T-helper 1 cell treated with Interleukin-12 subunit alpha and Interleukin-12 subunit beta and Interleukin-4 antibody, amounts not matched to agents 30 ng/mL and 1 ng/mL, for 36 hours (primary cell): ENCODE measurements at regions not wholly inside any gene's neighbourhood (a gene's known extent, or its start where the extent isn't known, plus 50 kb on each side); places are given as distances from the start of the nearest gene placed in this dataset.

Source experiments
- intact Hi-C: fragments of 100-400 bp; cut with micrococcal nuclease; formaldehyde crosslinking; loops from one replicate; pipeline ENCODE4 v1.15.1; 2024

DNA sequence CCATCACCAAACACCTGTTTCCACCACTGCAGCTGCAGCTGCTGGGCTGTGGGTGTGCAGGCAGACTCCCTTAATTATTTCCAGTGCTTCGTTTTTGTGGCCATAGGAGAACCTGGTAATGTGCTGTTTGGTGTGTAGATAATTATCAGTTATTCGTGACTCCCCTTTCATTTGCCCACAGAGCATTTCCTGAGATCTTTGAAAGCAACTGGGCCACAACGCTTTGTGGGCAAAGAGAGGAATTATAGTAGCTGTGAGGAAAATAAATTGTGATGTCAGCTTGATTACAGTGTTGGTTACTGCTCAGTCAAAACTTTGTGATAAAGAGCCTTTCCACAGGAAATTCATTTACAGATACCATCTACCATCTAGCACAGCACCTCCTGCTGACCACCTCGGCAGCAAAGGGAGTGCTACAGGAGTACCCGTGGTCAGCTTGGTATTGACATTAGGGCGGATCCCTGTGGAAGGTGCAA lies 193.3 kb upstream of the SLCO3A1 start:
- intact Hi-C loops, result no loop called here

DNA sequence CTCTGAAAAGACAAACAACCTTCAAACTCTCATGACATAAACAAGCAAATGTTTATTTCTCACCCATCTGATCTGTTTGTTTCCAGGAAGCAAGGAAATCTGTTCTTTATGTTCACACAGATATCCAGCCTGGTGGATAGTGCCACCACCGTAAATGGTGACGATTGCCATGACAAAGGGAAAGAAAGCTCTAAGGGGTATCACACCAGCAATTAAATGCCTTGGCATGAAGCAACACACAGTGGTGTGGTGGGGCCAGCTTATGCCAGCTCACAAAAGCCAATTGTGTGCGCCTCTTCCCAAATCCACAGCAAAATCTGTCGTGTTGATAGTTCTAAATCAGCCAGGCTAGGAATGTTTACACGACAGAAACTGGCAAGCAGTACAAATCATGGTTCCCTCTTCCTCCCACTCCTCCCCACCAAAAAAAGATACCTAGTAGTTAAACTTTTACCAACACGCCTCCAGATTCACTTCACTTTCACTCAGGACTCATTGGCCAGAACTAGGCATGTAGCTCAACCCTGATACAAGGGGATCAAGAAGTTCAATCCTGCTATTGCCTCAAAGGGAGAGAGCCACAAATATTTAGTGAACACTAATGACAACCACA lies 189.2 kb upstream of the SLCO3A1 start:
- intact Hi-C loops, result no loop called here

DNA sequence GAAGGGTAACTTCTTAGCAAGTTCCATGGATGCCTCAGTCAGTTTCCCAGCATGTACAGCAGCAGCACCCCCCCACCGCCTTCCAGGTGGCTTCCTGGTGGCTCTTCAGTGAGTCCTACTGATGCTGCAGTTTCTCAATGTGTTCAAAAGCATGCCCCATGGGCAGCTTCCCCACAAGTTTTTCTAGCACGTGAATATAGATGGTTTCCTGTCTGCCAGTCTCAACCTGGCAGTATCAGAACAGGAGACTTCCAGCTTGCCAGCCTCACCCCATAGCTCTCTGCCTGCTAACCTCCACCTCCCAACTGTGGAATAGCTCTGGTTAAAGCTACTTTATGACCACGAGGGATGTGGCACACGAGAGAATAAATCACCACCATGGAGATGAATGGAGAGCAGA lies 188.3 kb upstream of the SLCO3A1 start:
- intact Hi-C loops, result no loop called here

DNA sequence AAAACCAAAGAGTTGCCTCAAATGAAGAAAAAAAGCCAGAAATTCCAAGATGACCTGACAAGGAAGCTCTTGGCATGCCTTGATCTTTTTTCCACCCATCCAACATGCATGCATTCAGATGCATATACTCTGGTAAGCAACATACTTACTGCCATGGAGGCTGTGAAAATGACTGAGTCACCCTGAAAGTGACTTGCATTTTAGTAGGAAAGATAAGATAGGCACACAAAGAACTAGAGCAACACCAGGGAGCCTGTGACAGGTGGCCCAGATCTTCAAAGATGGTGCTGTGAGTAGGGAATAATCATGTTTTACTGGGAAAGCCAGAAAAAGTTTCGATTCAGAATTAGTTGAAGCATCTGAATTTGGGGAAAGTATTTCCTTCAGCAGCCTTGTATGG lies 185.1 kb upstream of the SLCO3A1 start:
- intact Hi-C loops, result no loop called here

DNA sequence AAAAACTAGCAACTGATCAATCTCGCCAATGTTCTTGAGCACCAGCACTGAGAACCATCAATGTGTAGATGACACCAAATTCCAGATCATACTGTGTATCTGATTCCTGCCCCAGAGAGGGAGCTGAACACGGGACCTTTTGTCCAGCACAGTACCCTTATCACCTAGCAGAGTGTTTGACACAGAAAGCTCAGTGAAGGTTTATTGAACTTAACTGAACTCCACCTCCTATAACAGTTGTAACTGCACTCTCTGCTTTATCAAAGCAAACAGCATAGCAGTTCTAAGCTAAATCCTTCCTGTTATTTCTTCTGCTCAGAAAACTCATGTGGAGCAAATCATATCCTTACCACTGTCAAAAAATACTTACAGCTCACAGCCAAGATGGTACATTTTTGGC lies 183.4 kb upstream of the SLCO3A1 start:
- intact Hi-C loops, result no loop called here

DNA sequence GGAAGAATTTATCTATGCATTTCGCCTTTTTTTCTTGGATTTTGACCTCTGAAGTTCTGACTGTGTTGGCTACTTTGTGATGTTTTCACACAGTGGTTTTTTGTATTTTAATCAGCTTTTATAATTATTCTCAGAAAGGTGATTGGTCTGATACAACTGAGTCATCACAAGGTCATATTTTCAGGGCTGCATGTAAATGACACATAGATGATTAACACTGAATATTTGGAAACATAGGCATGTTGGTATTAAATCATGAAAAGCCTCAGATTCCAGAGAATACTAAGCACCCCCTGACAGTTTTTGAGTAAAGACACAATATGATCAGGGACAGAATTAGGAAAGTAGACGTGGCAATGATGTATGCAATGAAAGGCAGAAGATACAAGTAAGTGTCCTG lies 175.5 kb upstream of the SLCO3A1 start:
- intact Hi-C loops, result no loop called here

DNA sequence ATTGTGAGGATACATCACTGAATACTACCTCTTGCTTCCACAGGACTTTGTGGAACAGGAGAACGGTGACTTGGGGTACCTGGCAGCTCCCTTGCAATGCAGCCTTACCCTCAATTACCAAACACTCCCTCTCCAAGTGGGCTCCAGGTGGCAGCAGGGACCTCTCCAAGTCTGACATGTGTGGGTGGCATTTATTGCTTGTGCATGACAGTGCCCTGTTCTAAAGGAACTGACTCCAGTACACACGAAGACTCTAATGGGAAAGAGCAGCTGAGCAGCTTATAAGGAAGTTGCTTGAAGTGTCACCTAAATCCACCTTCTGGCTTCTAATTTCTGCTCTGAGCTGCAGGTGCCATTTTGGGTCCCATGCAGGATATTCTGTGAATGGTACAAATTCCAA lies 174.1 kb upstream of the SLCO3A1 start:
- intact Hi-C loops, result no loop called here

DNA sequence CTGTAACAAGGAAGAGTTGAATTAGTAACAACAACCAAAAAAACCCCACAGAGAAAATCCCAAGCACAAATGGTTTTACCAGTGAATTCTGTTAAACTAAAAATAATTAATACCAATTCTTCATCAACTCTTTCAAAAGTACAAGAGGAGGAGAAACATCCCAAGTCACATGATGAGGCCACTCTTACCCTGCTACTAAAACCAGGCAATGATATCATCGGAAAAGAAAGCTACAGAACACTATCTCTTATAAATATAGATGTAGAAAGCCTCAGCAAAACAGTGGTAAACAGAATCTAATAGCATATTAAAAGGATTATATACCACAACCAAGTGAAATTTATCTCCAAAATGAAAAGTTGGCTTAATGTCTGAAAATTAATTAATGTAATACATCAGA lies 168.1 kb upstream of the SLCO3A1 start:
- intact Hi-C loops, result no loop called here

DNA sequence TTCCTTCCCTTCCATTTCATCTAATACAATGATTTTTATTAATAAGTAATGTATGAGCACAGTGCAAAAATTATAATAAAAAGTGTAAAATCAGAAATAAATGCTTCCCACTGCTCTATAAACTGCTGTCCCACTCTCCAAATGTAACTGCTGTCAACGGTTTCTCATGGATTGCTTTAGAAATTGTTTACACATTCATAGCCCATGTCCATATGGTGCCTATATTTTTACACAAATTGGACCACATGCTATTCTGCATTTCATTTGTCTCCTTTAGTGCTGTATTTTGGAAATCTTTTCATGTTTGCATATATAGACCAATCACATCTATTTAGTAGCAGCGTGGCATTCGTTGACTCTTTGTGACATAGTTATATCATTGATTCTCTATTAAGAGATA lies 164.7 kb upstream of the SLCO3A1 start:
- intact Hi-C loops, result no loop called here

DNA sequence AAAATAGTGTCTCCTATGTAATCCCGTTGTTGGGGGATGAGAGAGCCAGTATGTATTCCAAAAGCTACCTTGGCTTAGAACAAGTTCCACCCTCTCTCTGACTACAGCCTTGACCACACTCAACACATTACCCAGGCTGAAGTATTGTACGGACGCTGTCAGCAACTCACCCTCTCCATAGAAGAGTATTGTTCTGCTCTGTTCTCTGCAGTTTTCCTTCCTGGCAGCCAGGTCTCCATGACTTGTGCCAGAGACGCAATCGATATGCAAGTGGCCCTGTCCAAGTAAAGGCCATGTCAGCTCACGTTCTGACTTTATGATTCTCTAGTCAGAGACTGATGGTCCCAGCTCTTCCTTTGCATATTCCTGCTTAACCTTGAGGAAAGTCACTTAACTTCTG lies 164.1 kb upstream of the SLCO3A1 start:
- intact Hi-C loops, result no loop called here

DNA sequence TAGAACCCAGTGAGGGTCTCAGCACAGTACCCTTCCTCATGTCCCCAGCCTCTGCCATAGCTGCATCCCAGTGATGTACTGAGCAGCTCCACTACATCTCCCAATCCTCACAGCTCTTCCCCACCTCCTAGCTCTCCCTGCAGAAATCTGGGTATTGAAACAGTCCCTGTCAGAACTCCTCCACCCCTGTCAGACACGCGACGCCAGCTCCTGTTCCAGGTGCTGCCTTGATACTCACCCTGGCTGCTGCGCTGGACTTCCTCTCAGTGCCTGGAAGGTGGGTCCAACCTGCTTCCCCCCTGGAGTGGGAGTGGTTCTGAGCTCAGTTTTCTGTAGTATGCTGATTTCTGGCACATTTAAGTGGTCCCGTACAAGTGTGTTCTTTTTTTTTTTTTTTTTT lies 160.9 kb upstream of the SLCO3A1 start:
- intact Hi-C loops, result no loop called here

DNA sequence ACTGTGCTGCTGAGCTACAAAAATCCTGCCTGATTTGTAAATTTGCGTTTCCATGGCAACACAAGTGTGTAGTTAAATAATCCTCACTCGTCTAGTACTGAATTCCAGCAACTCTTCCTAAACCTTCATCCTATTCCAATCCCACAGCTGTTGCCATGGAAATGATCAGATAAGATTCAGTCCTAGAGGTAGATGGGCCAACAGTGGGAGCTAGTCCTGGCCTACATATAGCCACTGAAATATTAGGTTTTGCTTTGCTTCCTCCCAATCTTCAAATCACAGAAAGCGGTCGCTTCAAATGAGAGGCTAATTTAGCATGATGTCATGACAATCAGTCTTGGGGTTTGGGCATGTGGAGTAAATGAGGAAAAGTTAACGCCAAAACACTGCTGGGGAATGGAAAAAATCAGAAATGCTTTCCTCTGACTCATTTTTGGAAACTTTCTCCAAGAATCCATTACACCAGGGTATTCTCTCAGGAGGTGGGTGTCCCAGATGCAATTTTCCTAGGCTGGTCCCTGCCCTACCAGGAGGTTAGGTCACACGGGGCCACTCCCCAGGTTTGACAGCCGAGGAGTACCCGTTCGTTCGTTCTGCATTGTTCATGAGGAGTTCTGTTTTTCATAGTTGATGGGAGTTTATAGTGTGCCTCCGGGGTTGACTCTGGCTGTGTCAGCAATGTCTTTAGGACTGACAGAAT lies 159.2 kb upstream of the SLCO3A1 start:
- intact Hi-C loops, result no loop called here

DNA sequence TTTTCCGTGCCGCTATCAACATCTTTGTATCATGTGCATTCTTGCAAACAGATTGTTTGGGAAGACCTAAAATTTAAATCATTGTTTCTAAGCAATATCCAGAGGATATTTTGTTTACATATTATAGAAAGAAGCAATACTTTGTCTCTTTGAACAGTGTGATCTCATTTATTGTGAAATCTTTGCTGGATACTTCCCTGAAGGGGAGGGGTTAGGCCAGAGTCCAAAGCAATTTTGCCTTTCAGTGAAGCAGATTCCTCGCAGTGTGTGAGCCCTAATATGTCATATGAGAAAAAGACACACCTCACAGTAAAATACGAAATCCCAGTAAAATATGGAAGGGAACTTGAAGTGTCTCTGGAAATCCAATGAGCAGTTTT lies 158.7 kb upstream of the SLCO3A1 start:
- intact Hi-C loops, result no loop called here

DNA sequence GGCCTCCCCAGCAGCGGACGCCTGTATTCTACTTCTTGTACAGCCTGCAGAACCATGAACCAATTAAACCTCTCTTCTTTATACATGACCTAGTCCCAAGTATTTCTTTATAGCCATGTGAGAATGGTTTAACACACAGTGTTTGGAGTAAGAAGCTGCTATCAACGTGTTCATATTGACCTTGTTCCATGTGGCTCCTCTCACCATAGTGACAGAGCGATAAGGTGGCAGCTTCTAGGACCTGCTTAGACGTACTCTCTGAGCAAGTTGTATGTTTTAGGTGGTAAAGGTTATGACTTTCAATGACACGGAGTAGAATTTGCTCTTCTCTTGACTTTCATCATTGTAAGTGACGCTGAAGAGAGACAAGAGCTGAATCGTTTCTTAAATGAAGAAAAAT lies 157.7 kb upstream of the SLCO3A1 start:
- intact Hi-C loops, result no loop called here

DNA sequence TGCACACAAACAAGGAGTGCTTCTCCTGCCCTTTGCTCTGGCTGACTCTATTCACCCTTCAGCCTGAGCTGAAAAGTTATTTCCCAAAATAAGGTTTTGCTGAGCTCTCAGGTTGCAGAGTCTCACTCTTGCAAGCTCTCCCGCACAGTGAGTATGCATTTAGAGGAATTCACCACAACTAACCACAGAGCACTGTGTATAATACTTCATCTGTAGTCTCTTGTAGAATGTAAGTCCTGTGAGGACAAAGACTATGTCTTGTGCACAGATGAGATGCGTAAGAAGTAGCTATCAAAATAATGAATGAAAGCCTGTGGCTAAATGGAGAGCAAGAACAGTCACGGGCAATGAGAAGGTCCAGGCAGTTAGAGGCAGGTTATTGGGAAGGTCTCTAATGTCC lies 156.5 kb upstream of the SLCO3A1 start:
- intact Hi-C loops, result no loop called here

DNA sequence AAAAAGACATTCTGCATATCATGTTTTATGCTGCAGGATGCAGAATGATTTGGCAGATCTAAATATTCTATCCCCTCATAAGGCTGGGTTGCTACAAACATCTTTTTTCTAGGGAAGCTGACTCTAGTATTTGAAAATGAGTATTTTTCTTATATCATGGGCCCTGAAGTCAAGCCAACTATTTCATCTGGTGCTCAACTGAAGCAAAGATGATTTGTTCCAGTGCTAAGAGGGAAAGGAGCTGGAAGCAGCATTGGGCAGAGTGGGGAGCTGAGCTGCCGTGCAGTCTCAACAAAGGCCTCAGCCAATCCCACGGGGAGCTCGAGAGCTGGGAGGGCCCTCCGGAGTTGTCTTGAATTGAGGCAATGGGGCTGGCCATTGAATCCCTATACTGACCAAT lies 155.3 kb upstream of the SLCO3A1 start:
- intact Hi-C loops, result no loop called here

DNA sequence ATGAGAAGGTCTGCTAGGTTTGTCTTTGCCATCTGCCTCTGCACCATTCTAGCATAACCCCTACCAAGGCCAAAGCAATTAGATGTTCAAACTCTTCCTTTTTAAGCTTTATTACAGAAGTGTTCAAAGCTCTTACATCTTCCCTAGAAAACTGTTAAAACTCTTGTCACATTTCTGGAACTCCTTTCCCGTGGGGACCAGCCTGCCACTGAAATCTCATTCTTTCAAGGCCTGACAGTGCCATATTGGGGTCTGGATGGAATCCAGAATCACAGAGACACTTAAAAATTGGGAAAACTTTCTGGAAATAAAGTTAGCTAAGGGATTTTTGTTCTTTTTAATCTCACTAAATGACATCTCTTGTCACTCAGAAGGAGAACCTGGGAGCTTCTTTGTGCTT lies 153.8 kb upstream of the SLCO3A1 start:
- intact Hi-C loops, result loop anchor here (10.0 kb wide), 1 partner anchor 865 kb away; no protein-coding TSS in a partner anchor

DNA sequence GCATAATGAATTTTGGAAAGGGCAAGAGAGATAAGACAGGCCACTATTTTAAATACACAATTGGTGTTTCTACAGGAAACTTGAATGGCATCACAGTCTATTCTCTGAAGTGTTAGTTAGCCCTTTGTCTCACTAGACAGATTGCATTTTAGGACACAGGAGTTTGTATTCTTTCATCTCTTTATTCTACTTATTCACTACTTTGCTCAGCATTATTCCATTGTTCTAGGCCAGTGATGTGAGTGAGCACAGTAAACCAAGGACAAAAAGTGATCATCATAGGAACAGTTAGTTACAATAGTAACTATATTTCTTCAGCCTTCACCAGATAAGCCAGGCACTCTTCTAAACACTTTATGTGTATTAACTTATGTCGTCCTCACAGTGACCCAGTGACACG lies 150.2 kb upstream of the SLCO3A1 start:
- intact Hi-C loops, result loop anchor here (10.0 kb wide), 1 partner anchor 868 kb away; no protein-coding TSS in a partner anchor

DNA sequence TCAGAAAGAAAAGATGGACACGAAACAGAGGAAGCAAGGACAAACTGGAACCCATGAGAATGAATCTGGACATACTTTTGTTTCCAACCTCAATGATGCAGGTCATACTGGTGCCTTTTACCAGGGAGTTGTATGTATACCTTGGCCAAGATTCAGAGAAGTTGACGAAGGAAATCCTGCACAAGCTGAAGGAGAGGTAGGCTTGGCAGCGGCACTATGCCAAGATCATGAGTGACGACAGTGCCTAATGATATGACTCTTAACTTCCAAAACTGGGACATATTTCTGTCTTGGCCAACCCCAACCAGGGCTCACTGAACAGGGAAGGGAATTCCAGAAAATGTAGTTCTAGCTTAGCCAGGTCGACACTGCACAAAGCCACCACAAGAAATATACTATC lies 149.2 kb upstream of the SLCO3A1 start:
- intact Hi-C loops, result loop anchor here (10.0 kb wide), 1 partner anchor 870 kb away; no protein-coding TSS in a partner anchor

DNA sequence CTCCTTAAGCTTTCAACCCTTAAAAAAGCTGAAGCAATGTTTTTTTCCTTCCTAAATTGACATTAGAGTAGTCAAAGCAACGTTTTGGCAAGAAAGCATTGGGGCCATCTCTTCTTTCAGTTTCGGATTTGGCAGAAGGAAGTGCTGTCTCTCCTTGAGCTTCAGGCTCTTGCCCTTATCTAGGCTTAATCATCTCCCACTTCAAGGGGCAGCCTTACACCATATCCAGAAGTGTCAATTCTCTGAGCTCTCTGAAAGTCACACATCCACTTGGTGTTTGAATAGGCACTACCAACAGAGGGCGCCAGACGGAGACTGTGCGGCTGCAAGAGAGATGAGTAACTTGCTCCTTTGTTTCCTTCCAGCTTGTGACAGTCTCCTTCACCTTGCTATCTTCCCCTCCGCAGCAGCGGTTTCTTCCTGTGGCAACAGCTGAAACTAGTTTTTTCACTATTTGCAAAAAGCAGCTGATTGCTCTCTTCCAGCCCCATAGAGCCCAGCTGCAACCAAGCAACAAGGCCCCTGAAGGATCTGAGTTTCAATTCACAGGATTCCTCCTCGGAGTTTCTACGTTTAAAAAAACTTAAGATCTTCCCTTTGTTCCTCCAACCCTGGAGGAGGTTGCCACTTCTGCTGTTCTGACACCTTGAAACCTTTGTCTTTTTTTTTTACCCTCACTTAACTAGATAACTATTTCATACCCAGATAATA lies 147.0 kb upstream of the SLCO3A1 start:
- intact Hi-C loops, result loop anchor here (1.0 to 10.0 kb wide), 10 partner anchors 148 to 872 kb away; no protein-coding TSS in a partner anchor

DNA sequence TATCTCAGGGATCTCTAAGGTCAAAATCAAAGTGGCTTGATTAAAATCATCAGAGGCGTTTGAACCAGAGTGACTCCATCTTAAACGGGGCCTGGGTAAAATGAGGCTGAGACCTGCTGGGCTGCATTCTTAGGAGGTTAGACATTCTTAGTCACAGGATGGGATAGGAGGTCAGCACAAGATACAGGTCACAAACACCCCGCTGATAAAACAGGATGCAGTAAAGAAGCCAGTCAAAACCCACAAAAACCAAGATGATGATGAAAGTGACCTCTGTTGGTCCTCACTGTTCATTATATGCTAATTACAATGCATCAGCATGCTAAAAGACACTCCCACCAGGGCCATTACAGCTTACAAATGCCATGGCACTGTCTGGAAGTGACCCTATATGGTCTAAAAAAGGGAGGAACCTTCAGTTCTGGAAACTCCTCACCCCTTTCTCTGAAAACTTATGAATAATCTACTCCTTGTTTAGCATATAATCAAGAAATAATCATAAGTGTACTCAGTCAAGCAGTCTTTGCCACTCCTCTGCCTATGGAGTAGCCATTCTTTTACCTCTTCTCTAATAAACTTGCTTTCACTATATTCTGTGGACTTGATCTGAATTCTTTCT lies 143.3 kb upstream of the SLCO3A1 start:
- intact Hi-C loops, result no loop called here
